ENCODE measurements at regions not wholly inside any gene's neighbourhood (a gene's known extent, or its start where the extent isn't known, plus 50 kb on each side); places are given as distances from the start of the nearest gene placed in this dataset.

DNA sequence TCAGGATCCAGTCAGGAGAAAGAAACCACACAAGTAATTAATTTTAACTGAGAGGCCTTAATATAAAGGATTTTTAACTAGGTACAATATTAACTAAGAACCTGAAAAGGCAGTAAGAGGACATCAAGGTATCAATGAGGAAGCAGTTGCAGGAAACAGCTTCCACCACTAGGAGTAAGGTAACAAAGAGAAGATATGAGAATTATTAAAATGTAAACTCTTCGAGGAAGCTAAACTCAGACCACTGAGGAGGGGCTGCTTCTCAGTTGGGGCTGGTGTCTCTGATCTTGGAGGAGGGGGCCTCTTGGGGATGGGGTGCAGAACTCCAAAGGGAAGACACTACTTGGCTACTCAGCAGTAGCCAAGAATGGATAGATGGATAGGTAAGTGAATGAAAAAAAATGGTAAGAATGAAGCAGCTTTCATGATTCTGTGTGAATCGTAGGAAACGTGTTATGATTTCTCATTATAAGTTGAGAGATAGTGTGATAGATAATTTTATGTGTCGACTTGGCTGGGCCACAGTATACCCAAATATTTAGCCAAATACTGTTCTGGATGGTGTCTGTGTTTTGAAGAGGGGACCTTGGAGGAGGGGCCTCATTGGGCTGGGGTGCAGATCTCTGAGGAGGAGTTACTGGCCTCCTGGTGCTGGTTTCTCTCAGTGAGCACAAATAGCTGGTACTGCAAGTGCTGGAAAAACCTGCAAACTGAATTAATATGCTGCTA lies 547.7 kb upstream of the LRRTM1 start:
- TF ChIP-seq, protein P1, sequence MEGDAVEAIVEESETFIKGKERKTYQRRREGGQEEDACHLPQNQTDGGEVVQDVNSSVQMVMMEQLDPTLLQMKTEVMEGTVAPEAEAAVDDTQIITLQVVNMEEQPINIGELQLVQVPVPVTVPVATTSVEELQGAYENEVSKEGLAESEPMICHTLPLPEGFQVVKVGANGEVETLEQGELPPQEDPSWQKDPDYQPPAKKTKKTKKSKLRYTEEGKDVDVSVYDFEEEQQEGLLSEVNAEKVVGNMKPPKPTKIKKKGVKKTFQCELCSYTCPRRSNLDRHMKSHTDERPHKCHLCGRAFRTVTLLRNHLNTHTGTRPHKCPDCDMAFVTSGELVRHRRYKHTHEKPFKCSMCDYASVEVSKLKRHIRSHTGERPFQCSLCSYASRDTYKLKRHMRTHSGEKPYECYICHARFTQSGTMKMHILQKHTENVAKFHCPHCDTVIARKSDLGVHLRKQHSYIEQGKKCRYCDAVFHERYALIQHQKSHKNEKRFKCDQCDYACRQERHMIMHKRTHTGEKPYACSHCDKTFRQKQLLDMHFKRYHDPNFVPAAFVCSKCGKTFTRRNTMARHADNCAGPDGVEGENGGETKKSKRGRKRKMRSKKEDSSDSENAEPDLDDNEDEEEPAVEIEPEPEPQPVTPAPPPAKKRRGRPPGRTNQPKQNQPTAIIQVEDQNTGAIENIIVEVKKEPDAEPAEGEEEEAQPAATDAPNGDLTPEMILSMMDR (IDR thresholded peaks at IDR 0.05), result no peak
- TF ChIP-seq POLR2A (IDR thresholded peaks at IDR 0.05), result no peak

Data from testis (tissue), 2 donors.